ENCODE measurements at regions not wholly inside any gene's neighbourhood (a gene's known extent, or its start where the extent isn't known, plus 50 kb on each side); places are given as distances from the start of the nearest gene placed in this dataset.

DNA sequence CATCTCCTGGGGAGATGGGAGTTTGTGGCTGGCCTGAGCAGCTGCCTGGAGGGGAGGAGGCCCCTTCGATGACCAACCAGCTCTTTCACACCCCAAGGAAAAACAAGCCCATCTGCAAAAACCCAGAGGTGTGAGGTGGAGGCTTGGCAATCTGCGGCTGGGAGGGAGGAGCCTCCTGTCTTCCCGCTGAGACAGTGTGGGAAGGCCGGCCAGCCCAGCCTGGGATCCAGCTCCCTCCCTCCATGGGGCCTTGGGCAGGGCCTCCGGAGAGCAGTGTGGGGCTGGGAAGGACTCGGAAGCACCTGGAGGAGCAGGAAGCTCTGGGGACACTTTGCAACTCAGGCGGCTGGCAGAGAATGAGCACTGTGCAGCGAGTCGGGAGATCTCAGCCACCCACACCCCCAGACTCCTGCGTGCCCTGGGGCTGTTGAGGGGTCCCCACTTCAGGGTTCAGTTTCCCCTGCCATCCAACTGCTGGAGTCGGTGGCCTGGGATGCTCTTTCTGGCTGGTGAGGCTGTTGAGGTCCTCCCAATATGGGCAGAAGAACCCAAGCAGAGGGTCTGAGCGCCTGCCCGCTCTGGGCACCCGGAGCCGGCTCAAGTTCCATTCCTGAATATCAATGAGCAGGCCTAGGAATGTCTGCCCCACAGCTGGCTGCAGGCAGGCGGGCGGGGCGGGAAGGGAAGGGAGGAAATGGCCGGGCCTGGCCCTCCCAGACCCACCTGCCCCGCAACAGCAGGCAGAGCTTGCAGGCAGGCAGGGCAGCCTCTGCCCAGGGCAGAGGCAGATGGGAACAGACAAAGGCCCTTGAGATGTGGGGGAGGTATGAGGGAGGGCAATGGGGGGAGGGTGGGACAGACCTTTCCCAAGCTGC, 101.1 kb downstream of the FGF18 start:
- DNase-seq (ENCODE audit: low read depth in 1 of 2, low spot score in 1 of 2): no peak
- Histone ChIP-seq H3K27ac (replicated peaks) (no peak overlapping the region), H3K4me3 (replicated peaks; ENCODE audit: insufficient read depth, low read length) (no peak overlapping the region), H3K27me3 (ENCODE audit: insufficient read depth, poor library complexity, severe bottlenecking) (no peaks in the 10 kb centered on the region)
- TF ChIP-seq GABPA (IDR thresholded peaks at IDR 0.05; ENCODE audit: low read depth): no peak
- TF ChIP-seq POLR2AphosphoS5 (IDR thresholded peaks at IDR 0.05; ENCODE audit: low read depth): no peak
- TF ChIP-seq, protein P1, sequence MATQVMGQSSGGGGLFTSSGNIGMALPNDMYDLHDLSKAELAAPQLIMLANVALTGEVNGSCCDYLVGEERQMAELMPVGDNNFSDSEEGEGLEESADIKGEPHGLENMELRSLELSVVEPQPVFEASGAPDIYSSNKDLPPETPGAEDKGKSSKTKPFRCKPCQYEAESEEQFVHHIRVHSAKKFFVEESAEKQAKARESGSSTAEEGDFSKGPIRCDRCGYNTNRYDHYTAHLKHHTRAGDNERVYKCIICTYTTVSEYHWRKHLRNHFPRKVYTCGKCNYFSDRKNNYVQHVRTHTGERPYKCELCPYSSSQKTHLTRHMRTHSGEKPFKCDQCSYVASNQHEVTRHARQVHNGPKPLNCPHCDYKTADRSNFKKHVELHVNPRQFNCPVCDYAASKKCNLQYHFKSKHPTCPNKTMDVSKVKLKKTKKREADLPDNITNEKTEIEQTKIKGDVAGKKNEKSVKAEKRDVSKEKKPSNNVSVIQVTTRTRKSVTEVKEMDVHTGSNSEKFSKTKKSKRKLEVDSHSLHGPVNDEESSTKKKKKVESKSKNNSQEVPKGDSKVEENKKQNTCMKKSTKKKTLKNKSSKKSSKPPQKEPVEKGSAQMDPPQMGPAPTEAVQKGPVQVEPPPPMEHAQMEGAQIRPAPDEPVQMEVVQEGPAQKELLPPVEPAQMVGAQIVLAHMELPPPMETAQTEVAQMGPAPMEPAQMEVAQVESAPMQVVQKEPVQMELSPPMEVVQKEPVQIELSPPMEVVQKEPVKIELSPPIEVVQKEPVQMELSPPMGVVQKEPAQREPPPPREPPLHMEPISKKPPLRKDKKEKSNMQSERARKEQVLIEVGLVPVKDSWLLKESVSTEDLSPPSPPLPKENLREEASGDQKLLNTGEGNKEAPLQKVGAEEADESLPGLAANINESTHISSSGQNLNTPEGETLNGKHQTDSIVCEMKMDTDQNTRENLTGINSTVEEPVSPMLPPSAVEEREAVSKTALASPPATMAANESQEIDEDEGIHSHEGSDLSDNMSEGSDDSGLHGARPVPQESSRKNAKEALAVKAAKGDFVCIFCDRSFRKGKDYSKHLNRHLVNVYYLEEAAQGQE (IDR thresholded peaks at IDR 0.05; ENCODE audit: insufficient replicate concordance, low read depth): no peak
- TF ChIP-seq, protein P2, sequence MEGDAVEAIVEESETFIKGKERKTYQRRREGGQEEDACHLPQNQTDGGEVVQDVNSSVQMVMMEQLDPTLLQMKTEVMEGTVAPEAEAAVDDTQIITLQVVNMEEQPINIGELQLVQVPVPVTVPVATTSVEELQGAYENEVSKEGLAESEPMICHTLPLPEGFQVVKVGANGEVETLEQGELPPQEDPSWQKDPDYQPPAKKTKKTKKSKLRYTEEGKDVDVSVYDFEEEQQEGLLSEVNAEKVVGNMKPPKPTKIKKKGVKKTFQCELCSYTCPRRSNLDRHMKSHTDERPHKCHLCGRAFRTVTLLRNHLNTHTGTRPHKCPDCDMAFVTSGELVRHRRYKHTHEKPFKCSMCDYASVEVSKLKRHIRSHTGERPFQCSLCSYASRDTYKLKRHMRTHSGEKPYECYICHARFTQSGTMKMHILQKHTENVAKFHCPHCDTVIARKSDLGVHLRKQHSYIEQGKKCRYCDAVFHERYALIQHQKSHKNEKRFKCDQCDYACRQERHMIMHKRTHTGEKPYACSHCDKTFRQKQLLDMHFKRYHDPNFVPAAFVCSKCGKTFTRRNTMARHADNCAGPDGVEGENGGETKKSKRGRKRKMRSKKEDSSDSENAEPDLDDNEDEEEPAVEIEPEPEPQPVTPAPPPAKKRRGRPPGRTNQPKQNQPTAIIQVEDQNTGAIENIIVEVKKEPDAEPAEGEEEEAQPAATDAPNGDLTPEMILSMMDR (IDR thresholded peaks at IDR 0.05; ENCODE audit: insufficient read depth, low read length): no peak
- no peak for TF ChIP-seq SPI1 (IDR thresholded peaks at IDR 0.05; ENCODE audit: borderline replicate concordance, low read depth)

DNA sequence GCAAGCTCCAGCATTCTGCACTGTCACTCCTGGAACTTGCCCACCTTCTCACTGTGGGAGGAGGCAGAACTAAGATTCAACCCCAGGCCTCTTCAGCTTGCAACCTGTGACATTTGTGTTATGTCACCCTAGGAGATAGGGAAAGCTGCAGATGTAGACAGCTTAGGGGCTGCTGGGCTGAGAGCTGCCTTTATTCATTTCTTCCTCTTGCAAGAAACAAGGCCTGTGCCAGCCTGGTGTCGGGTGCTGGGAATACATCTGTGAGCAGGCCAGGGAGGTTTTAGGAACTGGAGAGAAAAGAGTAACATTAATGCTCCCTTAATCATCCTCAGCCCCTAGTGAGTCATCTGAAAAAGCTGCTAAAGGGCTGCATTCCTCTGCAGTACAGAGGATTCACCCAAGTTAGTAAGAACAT, 101.8 kb downstream of the FGF18 start:
- TF ChIP-seq POLR2AphosphoS5 (IDR thresholded peaks at IDR 0.05; ENCODE audit: low read depth): no peak
- no peaks in the 10 kb centered on the region for H3K27me3 ChIP-seq (ENCODE audit: insufficient read depth, poor library complexity, severe bottlenecking)
- no peak for DNase-seq (ENCODE audit: low read depth in 1 of 2, low spot score in 1 of 2)
- H3K27ac ChIP-seq (replicated peaks): no peak overlapping the region
- no peak overlapping the region for H3K4me3 ChIP-seq (replicated peaks; ENCODE audit: insufficient read depth, low read length)

DNA sequence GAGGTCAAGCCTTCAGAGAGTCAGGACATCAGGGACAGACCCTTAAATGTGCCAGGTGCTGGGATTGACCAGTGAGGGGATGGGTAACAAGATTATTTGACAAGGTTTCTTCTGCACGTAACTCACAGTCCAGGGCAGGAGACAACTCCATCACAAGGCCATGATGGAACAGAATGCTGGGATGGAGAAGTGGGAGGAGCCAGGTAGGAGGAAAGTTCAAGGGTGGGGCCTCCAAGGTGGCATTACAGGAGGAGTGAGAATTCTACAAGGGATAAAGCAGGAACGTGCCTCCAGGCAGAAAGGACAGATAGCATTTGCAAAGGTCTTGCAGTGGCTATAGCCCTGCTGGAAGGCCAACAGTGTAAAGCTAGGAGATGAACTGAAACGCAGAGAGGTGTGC, 102.2 kb downstream of the FGF18 start:
- no peak overlapping the region for H3K4me3 ChIP-seq (replicated peaks; ENCODE audit: insufficient read depth, low read length)
- no peak for DNase-seq (ENCODE audit: low read depth in 1 of 2, low spot score in 1 of 2)
- TF ChIP-seq POLR2AphosphoS5 (IDR thresholded peaks at IDR 0.05; ENCODE audit: low read depth) (no peak), GABPA (IDR thresholded peaks at IDR 0.05; ENCODE audit: low read depth) (no peak), SPI1 (IDR thresholded peaks at IDR 0.05; ENCODE audit: borderline replicate concordance, low read depth) (no peak)
- TF ChIP-seq, protein P1 (IDR thresholded peaks at IDR 0.05; ENCODE audit: insufficient replicate concordance, low read depth): no peak
- TF ChIP-seq, protein P2 (IDR thresholded peaks at IDR 0.05; ENCODE audit: insufficient read depth, low read length): no peak
- no peak overlapping the region for H3K27ac ChIP-seq (replicated peaks)
- no peaks in the 10 kb centered on the region for H3K27me3 ChIP-seq (ENCODE audit: insufficient read depth, poor library complexity, severe bottlenecking)

DNA sequence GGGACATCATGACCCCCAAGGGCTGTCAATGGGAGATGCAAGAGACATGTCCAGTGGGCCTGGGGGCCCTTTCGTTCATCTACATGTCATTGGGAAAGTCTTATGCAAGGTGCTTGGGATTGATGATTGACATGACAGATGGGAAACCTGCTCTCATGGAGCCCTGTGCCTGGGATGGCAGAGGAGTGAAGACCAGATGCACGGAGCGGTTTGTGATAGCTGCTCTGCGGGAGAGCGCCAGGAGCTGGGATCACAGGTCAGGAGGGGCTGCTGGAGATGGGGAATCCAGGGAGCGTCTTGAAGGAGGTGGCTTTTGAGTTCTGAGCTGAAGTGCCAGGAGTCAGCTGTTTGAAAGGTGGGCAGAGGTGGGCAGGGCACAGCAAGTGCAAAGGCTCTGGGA, 104.3 kb downstream of the FGF18 start:
- no peak for DNase-seq (ENCODE audit: low read depth in 1 of 2, low spot score in 1 of 2)
- H3K27me3 ChIP-seq (ENCODE audit: insufficient read depth, poor library complexity, severe bottlenecking): no peaks in the 10 kb centered on the region
- no peak overlapping the region for H3K27ac ChIP-seq (replicated peaks)
- TF ChIP-seq, protein P2 (IDR thresholded peaks at IDR 0.05; ENCODE audit: insufficient read depth, low read length): no peak
- no peak for TF ChIP-seq POLR2AphosphoS5 (IDR thresholded peaks at IDR 0.05; ENCODE audit: low read depth)
- TF ChIP-seq GABPA (IDR thresholded peaks at IDR 0.05; ENCODE audit: low read depth): no peak
- TF ChIP-seq SPI1 (IDR thresholded peaks at IDR 0.05; ENCODE audit: borderline replicate concordance, low read depth): no peak
- TF ChIP-seq, protein P1 (IDR thresholded peaks at IDR 0.05; ENCODE audit: insufficient replicate concordance, low read depth): no peak
- no peak overlapping the region for H3K4me3 ChIP-seq (replicated peaks; ENCODE audit: insufficient read depth, low read length)

All from HL-60 (cell line).